ENCODE measurements at regions not wholly inside any gene's neighbourhood (a gene's known extent, or its start where the extent isn't known, plus 50 kb on each side); places are given as distances from the start of the nearest gene placed in this dataset.
"Not testable (repeated sequence)": the region's sequence is repeated elsewhere in the genome, so short reads cannot be mapped to it uniquely, and the experiment has no call there.

GRCh38 chr1:5776035-5776550, 216.1 kb downstream of the NPHP4 start:
- no peak overlapping the region for H3K27ac Mint-ChIP-seq
- H3K27me3 Mint-ChIP-seq, result peaks cover 6% of the 10 kb centered on the region
- no peak for DNase-seq
- H3K36me3 Mint-ChIP-seq (ENCODE audit: low read depth), result no peaks in the 10 kb centered on the region
- peaks cover 2% of the 10 kb centered on the region for H3K9me3 Mint-ChIP-seq
- H3K4me3 Mint-ChIP-seq, result no peak overlapping the region
- peaks cover 2% of the 10 kb centered on the region for H3K4me1 Mint-ChIP-seq (ENCODE audit: low read depth)

GRCh38 chr1:5774019-5774418, 218.2 kb downstream of the NPHP4 start:
- peaks cover 2% of the 10 kb centered on the region for H3K9me3 Mint-ChIP-seq
- H3K36me3 Mint-ChIP-seq (ENCODE audit: low read depth), result no peaks in the 10 kb centered on the region
- H3K4me3 Mint-ChIP-seq, result no peak overlapping the region
- H3K27ac Mint-ChIP-seq, result no peak overlapping the region
- peaks cover 23% of the 10 kb centered on the region for H3K27me3 Mint-ChIP-seq
- H3K4me1 Mint-ChIP-seq (ENCODE audit: low read depth), result peaks cover 4% of the 10 kb centered on the region
- DNase-seq, result no peak

- peaks cover 40% of the 10 kb centered on the region for H3K27me3 Mint-ChIP-seq
- no peak overlapping the region for H3K27ac Mint-ChIP-seq
- H3K9me3 Mint-ChIP-seq, result no peaks in the 10 kb centered on the region
- no peak overlapping the region for H3K4me3 Mint-ChIP-seq
- DNase-seq, result no peak
- H3K36me3 Mint-ChIP-seq (ENCODE audit: low read depth), result no peaks in the 10 kb centered on the region
- H3K4me1 Mint-ChIP-seq (ENCODE audit: low read depth), result peaks cover 4% of the 10 kb centered on the region
Measured at GRCh38 chr1:5771788-5772187, 220.4 kb downstream of the NPHP4 start.

GRCh38 chr1:5770981-5771765, 221.1 kb downstream of the NPHP4 start:
- Mint-ChIP-seq H3K27ac (no peak overlapping the region), H3K36me3 (ENCODE audit: low read depth) (no peaks in the 10 kb centered on the region), H3K4me1 (ENCODE audit: low read depth) (peaks cover 4% of the 10 kb centered on the region), H3K27me3 (peaks cover 45% of the 10 kb centered on the region), H3K4me3 (no peak overlapping the region), H3K9me3 (no peaks in the 10 kb centered on the region)
- DNase-seq, result no peak

GRCh38 chr1:5769760-5770159, 222.5 kb downstream of the NPHP4 start:
- H3K4me3 Mint-ChIP-seq, result no peak overlapping the region
- H3K9me3 Mint-ChIP-seq, result no peaks in the 10 kb centered on the region
- no peak for DNase-seq
- peaks cover 59% of the 10 kb centered on the region for H3K27me3 Mint-ChIP-seq
- no peaks in the 10 kb centered on the region for H3K36me3 Mint-ChIP-seq (ENCODE audit: low read depth)
- H3K27ac Mint-ChIP-seq, result no peak overlapping the region
- peaks cover 4% of the 10 kb centered on the region for H3K4me1 Mint-ChIP-seq (ENCODE audit: low read depth)

DNA sequence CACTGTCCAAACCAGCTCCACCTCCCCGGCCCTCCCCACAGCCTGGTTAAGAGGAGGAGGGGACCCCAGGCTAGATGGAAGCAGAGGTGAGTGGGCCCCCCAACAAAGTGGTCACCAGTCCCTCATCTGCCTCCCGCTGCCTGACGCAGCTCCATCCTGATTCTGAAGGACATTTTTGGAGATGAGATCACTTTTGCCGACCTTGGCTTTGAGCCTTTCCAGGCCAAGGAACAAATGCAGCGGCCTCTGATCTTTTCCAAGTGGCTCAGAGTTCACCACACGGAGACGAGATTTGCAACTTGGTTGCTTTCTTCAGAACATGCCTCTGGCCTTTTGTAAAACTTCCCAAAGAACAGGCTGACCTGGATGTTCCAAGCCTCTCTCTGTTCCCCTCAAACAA, 223.1 kb downstream of the NPHP4 start:
- Mint-ChIP-seq H3K9me3 (no peaks in the 10 kb centered on the region), H3K27ac (no peak overlapping the region), H3K4me3 (no peak overlapping the region), H3K4me1 (ENCODE audit: low read depth) (peaks cover 4% of the 10 kb centered on the region), H3K27me3 (peaks cover 65% of the 10 kb centered on the region), H3K36me3 (ENCODE audit: low read depth) (no peaks in the 10 kb centered on the region)
- no peak for DNase-seq

- Mint-ChIP-seq H3K36me3 (ENCODE audit: low read depth) (no peaks in the 10 kb centered on the region), H3K4me3 (no peak overlapping the region), H3K4me1 (ENCODE audit: low read depth) (peaks cover 4% of the 10 kb centered on the region), H3K27ac (no peak overlapping the region), H3K27me3 (peaks cover 75% of the 10 kb centered on the region), H3K9me3 (peaks cover 8% of the 10 kb centered on the region)
- DNase-seq, result no peak
Measured at GRCh38 chr1:5768014-5768413, 224.2 kb downstream of the NPHP4 start.

DNA sequence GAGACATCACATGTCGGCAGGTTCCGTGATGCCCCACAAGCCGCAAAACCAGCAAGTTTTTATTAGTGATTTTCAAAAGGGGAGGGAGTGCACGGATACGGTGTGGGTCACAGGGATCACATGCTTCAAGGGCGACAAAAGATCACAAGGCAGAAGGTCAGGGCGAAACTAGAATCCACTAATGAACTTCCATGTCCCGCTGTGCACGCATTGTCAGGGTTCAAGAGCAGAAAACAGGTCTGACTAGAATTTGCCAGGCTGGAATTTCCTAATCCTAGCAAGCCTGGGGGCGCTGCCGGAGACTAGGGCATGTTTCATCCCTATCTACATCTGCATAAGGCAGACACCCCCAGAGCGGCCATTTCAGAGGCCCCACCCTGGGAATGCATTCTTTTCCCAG, 225.2 kb downstream of the NPHP4 start:
- DNase-seq; H3K9me3 Mint-ChIP-seq; H3K4me3 Mint-ChIP-seq; H3K27ac Mint-ChIP-seq; H3K36me3 Mint-ChIP-seq (ENCODE audit: low read depth); H3K4me1 Mint-ChIP-seq (ENCODE audit: low read depth): not testable (repeated sequence)
- peaks cover 75% of the 10 kb centered on the region for H3K27me3 Mint-ChIP-seq

DNA sequence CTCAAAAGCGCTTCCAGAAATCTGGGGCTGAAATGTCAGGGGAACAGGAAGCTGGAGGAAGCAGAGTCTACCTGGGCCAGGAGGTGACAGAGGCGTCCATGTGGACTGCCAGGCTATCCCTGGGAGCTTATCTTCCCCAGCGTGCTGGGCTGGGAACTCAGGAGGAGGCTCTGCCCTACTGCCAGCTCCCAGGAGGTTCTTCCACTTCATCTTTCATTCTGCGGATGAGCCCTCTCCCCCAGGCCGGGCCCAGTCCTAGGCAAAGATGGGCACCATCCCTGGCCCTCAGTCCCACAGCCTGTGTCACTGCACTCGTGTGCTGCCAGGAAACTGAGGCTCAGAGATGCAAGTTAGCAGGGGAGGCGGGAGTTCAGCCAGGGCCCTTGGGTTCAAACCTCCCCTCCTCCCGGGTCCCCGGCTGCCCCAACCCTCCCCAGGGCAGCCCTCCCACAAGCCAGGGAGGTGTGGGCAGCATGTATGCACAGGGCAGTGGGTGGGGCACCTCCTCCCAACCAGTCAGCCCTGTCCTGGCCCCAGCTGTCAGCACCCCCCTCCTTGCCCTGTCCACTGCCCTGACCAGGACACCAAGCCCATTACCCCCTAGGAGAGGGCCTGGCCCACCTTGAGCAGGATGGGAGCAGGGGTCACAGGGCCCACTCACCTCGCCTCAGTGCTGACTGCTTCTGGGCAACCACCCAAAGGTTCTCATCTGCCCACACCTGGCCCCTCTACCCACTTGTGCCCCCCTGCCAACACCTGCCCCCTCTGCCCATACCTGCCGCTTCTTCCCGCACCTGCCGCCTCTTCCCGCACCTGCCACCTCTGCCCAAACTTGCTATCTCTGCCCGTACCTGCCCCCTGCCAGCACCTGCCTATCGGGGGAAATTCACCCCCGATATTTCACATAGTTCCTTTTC, 226.0 kb downstream of the NPHP4 start:
- H3K36me3 Mint-ChIP-seq (ENCODE audit: low read depth), result no peaks in the 10 kb centered on the region
- no peak for DNase-seq
- peaks cover 8% of the 10 kb centered on the region for H3K9me3 Mint-ChIP-seq
- H3K4me1 Mint-ChIP-seq (ENCODE audit: low read depth), result peaks cover 4% of the 10 kb centered on the region
- H3K27ac Mint-ChIP-seq, result no peak overlapping the region
- no peak overlapping the region for H3K4me3 Mint-ChIP-seq
- peaks cover 71% of the 10 kb centered on the region for H3K27me3 Mint-ChIP-seq

DNA sequence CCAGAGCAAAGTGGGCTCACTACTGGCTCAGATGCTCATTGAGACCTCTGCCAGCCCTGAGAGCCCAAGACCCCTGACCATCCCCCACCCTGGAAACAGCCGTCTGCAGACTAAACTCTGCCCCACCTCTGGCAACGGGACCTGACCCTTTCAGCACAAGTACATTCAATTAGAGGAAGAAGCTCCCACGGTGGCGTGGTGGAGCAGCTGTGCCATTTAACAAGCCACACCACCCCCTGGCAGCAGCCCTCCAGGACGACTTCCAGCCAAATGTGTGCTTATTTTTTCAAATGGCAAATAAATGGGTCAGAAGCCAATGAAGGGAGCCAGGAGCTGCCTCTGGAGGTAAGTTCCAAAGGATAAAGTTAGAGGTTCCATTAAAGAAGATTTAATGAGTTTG, 226.7 kb downstream of the NPHP4 start:
- DNase-seq, result no peak
- no peaks in the 10 kb centered on the region for H3K36me3 Mint-ChIP-seq (ENCODE audit: low read depth)
- no peaks in the 10 kb centered on the region for H3K4me1 Mint-ChIP-seq (ENCODE audit: low read depth)
- no peak overlapping the region for H3K27ac Mint-ChIP-seq
- peaks cover 63% of the 10 kb centered on the region for H3K27me3 Mint-ChIP-seq
- no peak overlapping the region for H3K4me3 Mint-ChIP-seq
- H3K9me3 Mint-ChIP-seq, result peaks cover 10% of the 10 kb centered on the region

- H3K36me3 Mint-ChIP-seq (ENCODE audit: low read depth), result no peaks in the 10 kb centered on the region
- H3K4me1 Mint-ChIP-seq (ENCODE audit: low read depth), result no peaks in the 10 kb centered on the region
- H3K4me3 Mint-ChIP-seq, result no peak overlapping the region
- no peak for DNase-seq
- H3K27me3 Mint-ChIP-seq, result peaks cover 62% of the 10 kb centered on the region
- peaks cover 11% of the 10 kb centered on the region for H3K9me3 Mint-ChIP-seq
- H3K27ac Mint-ChIP-seq, result no peak overlapping the region
Measured at GRCh38 chr1:5764959-5765358, 227.3 kb downstream of the NPHP4 start.

- no peaks in the 10 kb centered on the region for H3K4me1 Mint-ChIP-seq (ENCODE audit: low read depth)
- no peak overlapping the region for H3K27ac Mint-ChIP-seq
- H3K27me3 Mint-ChIP-seq, result peaks cover 61% of the 10 kb centered on the region
- H3K36me3 Mint-ChIP-seq (ENCODE audit: low read depth), result no peaks in the 10 kb centered on the region
- peaks cover 11% of the 10 kb centered on the region for H3K9me3 Mint-ChIP-seq
- H3K4me3 Mint-ChIP-seq, result no peak overlapping the region
- no peak for DNase-seq
Measured at GRCh38 chr1:5764464-5764863, 227.8 kb downstream of the NPHP4 start.

DNA sequence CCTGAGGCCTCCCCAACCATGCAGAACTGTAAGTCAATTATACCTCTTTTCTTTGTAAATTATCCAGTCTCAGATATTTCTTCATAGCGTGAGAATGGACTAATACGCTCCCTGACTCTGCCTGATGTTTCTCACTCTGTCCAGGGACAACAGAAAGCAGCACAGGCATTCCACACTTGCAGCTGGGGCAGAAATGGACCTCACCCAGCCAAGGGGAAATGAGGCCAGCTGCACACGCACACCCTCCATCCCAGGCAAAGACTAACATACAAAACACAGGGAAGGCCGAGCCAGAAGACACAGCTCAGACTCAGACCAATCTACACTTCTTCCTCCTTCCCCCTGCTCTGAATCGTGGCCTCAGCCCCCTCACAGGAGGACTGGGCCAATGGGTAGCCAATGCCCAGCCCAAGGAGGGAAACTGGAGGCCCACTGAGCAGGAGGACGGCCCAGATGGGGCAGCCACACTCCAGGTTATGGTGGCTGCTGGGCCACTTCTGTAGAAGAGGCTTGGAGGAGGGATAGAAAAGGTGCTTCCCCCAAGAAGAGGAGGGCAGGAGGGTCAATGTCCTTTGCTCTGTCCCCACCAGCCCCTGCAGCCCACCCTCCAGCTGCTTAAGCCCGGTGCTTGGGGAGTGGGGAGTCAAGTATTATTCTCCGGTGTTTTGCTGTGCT, 228.4 kb downstream of the NPHP4 start:
- H3K4me3 Mint-ChIP-seq, result no peak overlapping the region
- no peaks in the 10 kb centered on the region for H3K36me3 Mint-ChIP-seq (ENCODE audit: low read depth)
- H3K4me1 Mint-ChIP-seq (ENCODE audit: low read depth), result no peaks in the 10 kb centered on the region
- DNase-seq, result no peak
- peaks cover 61% of the 10 kb centered on the region for H3K27me3 Mint-ChIP-seq
- H3K9me3 Mint-ChIP-seq, result peaks cover 11% of the 10 kb centered on the region
- no peak overlapping the region for H3K27ac Mint-ChIP-seq

DNA sequence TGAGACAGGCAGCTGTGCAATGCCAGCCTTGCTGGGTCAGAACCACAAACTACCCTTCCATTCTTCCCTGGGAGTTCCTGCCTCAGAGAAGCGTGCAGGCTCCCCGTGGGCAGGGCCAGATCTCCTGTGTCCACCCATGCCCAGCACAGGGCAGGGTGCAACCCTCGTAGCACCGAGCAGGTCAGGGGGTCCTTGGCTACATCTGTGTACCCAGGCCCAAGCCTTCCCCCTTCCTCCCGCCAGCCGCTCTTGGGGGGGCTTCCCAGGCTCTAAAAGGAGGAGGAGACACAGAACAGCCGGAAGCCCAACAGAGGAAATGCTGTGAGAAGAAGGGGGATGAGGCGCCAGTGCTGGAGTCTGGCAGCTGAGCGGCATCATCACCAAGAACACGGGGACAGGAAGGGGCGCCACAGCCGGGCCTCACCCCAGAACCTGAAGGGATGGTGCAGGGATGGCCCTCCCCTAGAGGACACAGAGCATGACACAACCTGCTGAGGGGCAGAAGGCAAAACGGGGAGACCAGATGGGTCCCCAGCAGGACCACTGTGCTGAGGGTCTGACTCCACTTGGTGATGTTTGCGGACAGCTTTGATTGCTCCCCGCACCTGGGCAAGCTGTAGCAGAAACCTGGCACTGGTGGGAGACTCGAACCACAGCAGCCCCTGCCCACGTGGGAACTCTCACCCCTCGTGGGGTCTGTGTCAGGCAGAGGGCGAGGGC, 233.2 kb downstream of the NPHP4 start:
- Mint-ChIP-seq H3K4me3 (no peak overlapping the region), H3K27me3 (peaks cover 22% of the 10 kb centered on the region), H3K36me3 (ENCODE audit: low read depth) (no peaks in the 10 kb centered on the region), H3K4me1 (ENCODE audit: low read depth) (no peaks in the 10 kb centered on the region), H3K27ac (no peak overlapping the region), H3K9me3 (peaks cover 11% of the 10 kb centered on the region)
- no peak for DNase-seq

Measured in activated T-cell treated with anti-CD3 and anti-CD28 coated beads, Interleukin-2, amount 50 U/mL, for 24 hours (primary cell).